ENCODE measurements at regions not wholly inside any gene's neighbourhood (a gene's known extent, or its start where the extent isn't known, plus 50 kb on each side); places are given as distances from the start of the nearest gene placed in this dataset.

DNA sequence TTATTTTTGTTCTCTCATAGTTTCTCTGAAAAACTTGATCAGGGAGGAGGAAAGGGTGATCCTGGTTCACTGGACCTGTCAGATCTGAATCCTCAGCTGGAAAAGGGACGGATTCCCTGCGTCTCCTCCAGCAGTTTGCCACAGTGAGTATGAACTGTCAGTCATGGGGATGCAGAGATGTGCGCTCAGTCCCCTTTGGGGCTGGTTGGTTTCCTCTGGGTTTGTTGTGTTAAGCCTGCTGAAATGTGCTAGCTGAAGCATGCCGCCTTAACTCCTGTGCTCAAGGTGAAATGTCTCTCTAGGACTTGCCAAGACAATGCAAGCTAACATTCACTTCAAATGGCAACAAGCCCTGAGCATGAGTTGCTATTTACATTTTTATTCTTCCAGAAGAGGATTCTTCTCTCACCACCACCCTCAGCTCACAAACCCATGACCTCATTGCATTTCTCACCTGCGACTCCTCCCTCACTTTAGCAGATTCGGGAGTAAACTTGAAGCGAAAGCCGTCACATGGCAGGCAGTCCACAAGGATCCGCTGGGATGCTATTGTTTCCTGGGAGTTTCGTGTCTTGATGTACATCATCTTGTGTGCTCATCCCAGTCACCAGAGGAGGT is 192.9 kb upstream of the FZD8 start:
- H3K27me3 ChIP-seq, result no peaks in the 10 kb centered on the region
- no peaks in the 10 kb centered on the region for H3K9me3 ChIP-seq
- no peaks in the 10 kb centered on the region for H3K4me1 ChIP-seq
- H3K27ac ChIP-seq, result no peak overlapping the region
- H3K4me3 ChIP-seq, result no peak overlapping the region
- H3K9ac ChIP-seq (ENCODE audit: low read depth in 2 of 2, low read length in 2 of 2), result no peak overlapping the region
- TF ChIP-seq, protein P1, sequence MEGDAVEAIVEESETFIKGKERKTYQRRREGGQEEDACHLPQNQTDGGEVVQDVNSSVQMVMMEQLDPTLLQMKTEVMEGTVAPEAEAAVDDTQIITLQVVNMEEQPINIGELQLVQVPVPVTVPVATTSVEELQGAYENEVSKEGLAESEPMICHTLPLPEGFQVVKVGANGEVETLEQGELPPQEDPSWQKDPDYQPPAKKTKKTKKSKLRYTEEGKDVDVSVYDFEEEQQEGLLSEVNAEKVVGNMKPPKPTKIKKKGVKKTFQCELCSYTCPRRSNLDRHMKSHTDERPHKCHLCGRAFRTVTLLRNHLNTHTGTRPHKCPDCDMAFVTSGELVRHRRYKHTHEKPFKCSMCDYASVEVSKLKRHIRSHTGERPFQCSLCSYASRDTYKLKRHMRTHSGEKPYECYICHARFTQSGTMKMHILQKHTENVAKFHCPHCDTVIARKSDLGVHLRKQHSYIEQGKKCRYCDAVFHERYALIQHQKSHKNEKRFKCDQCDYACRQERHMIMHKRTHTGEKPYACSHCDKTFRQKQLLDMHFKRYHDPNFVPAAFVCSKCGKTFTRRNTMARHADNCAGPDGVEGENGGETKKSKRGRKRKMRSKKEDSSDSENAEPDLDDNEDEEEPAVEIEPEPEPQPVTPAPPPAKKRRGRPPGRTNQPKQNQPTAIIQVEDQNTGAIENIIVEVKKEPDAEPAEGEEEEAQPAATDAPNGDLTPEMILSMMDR (IDR thresholded peaks at IDR 0.05), result no peak
- no peaks in the 10 kb centered on the region for H3K36me3 ChIP-seq
- DNase-seq, result no peak
- intact Hi-C loops (cut with DNase I), result no loop called here

DNA sequence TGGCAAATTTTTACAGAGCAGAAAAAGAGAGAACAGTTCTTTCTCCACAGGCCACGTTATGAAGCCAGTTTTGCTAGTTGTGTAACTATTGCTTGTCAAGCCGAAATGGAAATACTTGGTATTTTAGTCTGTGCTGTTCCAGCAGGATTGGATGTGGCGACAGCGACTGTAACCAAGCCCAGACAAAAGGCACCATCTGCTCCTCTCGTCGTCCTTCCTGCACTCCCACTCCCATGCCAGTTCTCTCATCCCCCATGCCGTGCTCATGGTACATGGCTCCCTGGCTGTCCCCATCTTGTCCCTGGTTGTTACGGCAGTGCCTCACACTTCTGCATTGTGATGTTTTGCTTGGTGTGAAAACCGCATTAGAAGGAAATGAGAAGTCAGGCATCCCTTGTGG is 185.7 kb upstream of the FZD8 start:
- no peaks in the 10 kb centered on the region for H3K9me3 ChIP-seq
- TF ChIP-seq, protein P1 (IDR thresholded peaks at IDR 0.05), result no peak
- no peaks in the 10 kb centered on the region for H3K36me3 ChIP-seq
- intact Hi-C loops (cut with DNase I), result no loop called here
- H3K4me3 ChIP-seq, result no peak overlapping the region
- no peaks in the 10 kb centered on the region for H3K27me3 ChIP-seq
- no peak for DNase-seq
- H3K9ac ChIP-seq (ENCODE audit: low read depth in 2 of 2, low read length in 2 of 2), result no peak overlapping the region
- no peaks in the 10 kb centered on the region for H3K4me1 ChIP-seq
- no peak overlapping the region for H3K27ac ChIP-seq

DNA sequence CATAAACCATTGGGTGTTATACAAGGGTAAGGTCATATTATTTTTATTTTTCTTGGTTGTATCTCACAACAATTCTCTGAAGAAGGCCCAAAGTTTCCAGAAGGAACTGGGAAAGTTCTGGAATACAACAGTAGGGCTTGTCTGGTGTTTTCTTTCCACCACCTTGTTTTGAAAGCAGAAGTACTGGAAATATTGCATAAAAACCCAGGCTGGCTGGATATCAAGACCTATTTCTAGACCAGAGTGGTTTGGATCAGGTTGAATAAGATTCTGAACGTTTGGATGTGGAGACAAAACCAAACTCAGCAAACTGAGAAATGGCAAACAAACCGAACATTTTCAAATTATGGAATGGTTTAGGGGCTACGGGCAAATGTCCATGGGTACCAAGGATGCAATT is 182.6 kb upstream of the FZD8 start:
- Histone ChIP-seq H3K4me3 (no peak overlapping the region), H3K9me3 (no peaks in the 10 kb centered on the region), H3K9ac (ENCODE audit: low read depth in 2 of 2, low read length in 2 of 2) (no peak overlapping the region), H3K36me3 (no peaks in the 10 kb centered on the region), H3K27me3 (no peaks in the 10 kb centered on the region), H3K27ac (no peak overlapping the region), H3K4me1 (no peaks in the 10 kb centered on the region)
- TF ChIP-seq, protein P1 (IDR thresholded peaks at IDR 0.05), result no peak
- intact Hi-C loops (cut with DNase I), result no loop called here
- no peak for DNase-seq

DNA sequence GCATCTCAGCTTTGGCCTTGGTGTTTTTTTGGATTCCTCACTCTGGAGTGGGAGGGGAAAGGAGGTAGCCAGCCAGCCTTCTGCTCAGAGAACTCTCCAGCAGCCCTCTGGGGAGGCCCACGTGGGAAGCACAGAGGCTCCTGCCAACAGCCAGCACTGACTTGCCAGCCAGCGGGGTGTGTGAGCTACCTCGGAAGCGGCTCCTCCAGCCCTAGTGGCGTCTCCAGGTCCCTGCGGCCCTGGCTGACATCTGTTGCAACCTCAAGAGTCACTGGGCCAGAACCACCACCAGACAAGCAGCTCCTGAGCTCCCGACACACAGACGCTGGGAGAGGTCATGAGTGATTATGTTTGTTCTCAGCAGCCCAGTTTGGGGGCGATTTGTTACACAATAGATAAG is 180.2 kb upstream of the FZD8 start:
- no peak overlapping the region for H3K27ac ChIP-seq
- no peak overlapping the region for H3K9ac ChIP-seq (ENCODE audit: low read depth in 2 of 2, low read length in 2 of 2)
- no peaks in the 10 kb centered on the region for H3K27me3 ChIP-seq
- no peaks in the 10 kb centered on the region for H3K4me1 ChIP-seq
- peak; percentile 18 for DNase-seq
- intact Hi-C loops (cut with DNase I), result no loop called here
- H3K36me3 ChIP-seq, result no peaks in the 10 kb centered on the region
- no peak overlapping the region for H3K4me3 ChIP-seq
- TF ChIP-seq, protein P1 (IDR thresholded peaks at IDR 0.05), result no peak
- no peaks in the 10 kb centered on the region for H3K9me3 ChIP-seq

DNA sequence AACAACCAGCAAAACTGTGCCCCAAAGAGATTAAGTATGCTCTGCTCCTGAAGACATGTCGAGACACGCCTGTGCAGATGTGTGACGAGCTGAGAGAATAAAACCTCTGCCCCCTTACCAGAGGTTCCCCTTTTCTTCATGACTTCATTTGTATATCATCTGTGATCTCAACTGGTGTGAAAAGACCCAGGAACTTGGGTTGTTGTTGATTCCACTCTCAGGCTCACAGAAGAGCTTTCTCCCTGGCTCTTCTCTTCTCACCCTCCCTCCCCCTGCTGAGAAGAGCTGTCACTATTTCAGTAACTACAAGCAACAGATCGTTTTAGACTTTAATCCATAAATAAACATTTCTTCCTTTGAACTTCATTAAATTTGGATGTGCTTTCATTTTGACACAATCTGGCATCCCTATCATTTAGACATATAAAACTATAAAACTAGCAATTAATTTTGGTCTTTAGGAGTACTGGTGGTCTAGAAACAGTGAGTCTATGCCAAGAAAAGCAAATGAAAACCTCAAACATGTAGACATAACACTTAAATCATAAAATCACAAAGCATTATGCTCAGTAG is 179.3 kb upstream of the FZD8 start:
- TF ChIP-seq, protein P1 (IDR thresholded peaks at IDR 0.05), result no peak
- Histone ChIP-seq H3K4me3 (no peak overlapping the region), H3K9ac (ENCODE audit: low read depth in 2 of 2, low read length in 2 of 2) (no peak overlapping the region), H3K27ac (no peak overlapping the region), H3K4me1 (no peaks in the 10 kb centered on the region), H3K27me3 (no peaks in the 10 kb centered on the region), H3K36me3 (no peaks in the 10 kb centered on the region), H3K9me3 (no peaks in the 10 kb centered on the region)
- DNase-seq, result no peak
- intact Hi-C loops (cut with DNase I), result no loop called here
